Stimulated activated CD4-positive, alpha-beta T cell treated with anti-CD3 and anti-CD28 coated beads, Interleukin-12 subunit alpha, Interleukin-12 subunit beta, amount 100 ng/mL, for 24 hours (primary cell): ENCODE measurements at regions not wholly inside any gene's neighbourhood (a gene's known extent, or its start where the extent isn't known, plus 50 kb on each side); places are given as distances from the start of the nearest gene placed in this dataset.
A peak's percentile ranks its signal among the peaks of the same experiment; 100 is the strongest.
"Not testable (repeated sequence)": the region's sequence is repeated elsewhere in the genome, so short reads cannot be mapped to it uniquely, and the experiment has no call there.

Experiments
- DNase-seq, 2 experiments: peaks; one replicate each; pipeline ENCODE4 v3.0.0-alpha.2; 2020; ENCODE audit warnings: low read depth in 2 of 2

- DNase-seq, result not testable (repeated sequence)
Measured at GRCh38 chr7:149930374-149931068, 56.8 kb downstream of the ATP6V0E2 start.

GRCh38 chr7:149933776-149934175 is 60.0 kb downstream of the ATP6V0E2 start:
- not testable (repeated sequence) for DNase-seq

- DNase-seq, result not testable (repeated sequence)
Measured at GRCh38 chr7:149947346-149947745, 73.6 kb downstream of the ATP6V0E2 start.

- DNase-seq, result not testable (repeated sequence)
Measured at GRCh38 chr7:149948444-149948843, 74.7 kb downstream of the ATP6V0E2 start.

GRCh38 chr7:149949863-149950577 is 76.3 kb downstream of the ATP6V0E2 start:
- not testable (repeated sequence) for DNase-seq

GRCh38 chr7:149950578-149950924 is 76.8 kb downstream of the ATP6V0E2 start:
- not testable (repeated sequence) for DNase-seq

GRCh38 chr7:149951579-149951978 is 77.8 kb downstream of the ATP6V0E2 start:
- not testable (repeated sequence) for DNase-seq

- not testable (repeated sequence) for DNase-seq
Measured at GRCh38 chr7:149958880-149959279, 85.1 kb downstream of the ATP6V0E2 start.

GRCh38 chr7:149960863-149961262 is 87.1 kb downstream of the ATP6V0E2 start:
- DNase-seq, result not testable (repeated sequence)

GRCh38 chr7:149961878-149962277 is 88.1 kb downstream of the ATP6V0E2 start:
- DNase-seq, result peak in 1 of 2 experiments; percentile 7

- not testable (repeated sequence) for DNase-seq
Measured at GRCh38 chr7:149962685-149963319, 89.0 kb downstream of the ATP6V0E2 start.

GRCh38 chr7:149963985-149964384 is 90.2 kb downstream of the ATP6V0E2 start:
- DNase-seq, result not testable (repeated sequence)

- DNase-seq, result not testable (repeated sequence)
Measured at GRCh38 chr7:149966444-149966843, 92.7 kb downstream of the ATP6V0E2 start.

GRCh38 chr7:149972977-149973376 is 99.2 kb downstream of the ATP6V0E2 start:
- not testable (repeated sequence) for DNase-seq

GRCh38 chr7:149973681-149974080 is 99.9 kb downstream of the ATP6V0E2 start:
- not testable (repeated sequence) for DNase-seq

- not testable (repeated sequence) for DNase-seq
Measured at GRCh38 chr7:149975608-149976007, 101.8 kb downstream of the ATP6V0E2 start.

GRCh38 chr7:149978537-149978936 is 104.8 kb downstream of the ATP6V0E2 start:
- not testable (repeated sequence) for DNase-seq

GRCh38 chr7:149978944-149979343 is 105.2 kb downstream of the ATP6V0E2 start:
- DNase-seq, result not testable (repeated sequence)

GRCh38 chr7:149982537-149983112 is 108.9 kb downstream of the ATP6V0E2 start:
- DNase-seq, result not testable (repeated sequence)

GRCh38 chr7:149986866-149987265 is 113.1 kb downstream of the ATP6V0E2 start:
- DNase-seq, result not testable (repeated sequence)

- DNase-seq, result not testable (repeated sequence)
Measured at GRCh38 chr7:149991652-149992302, 118.0 kb downstream of the ATP6V0E2 start.

- DNase-seq, result not testable (repeated sequence)
Measured at GRCh38 chr7:149992366-149992765, 118.6 kb downstream of the ATP6V0E2 start.
